ENCODE measurements at regions not wholly inside any gene's neighbourhood (a gene's known extent, or its start where the extent isn't known, plus 50 kb on each side); places are given as distances from the start of the nearest gene placed in this dataset.

GRCh38 chr6:113357041-113357440, 500.1 kb upstream of the MARCKS start:
- TF ChIP-seq CTCF (IDR thresholded peaks at IDR 0.05; ENCODE audit: low read depth, low read length, missing input control) = no peak
- no peak for TF ChIP-seq TAF1 (conservative IDR thresholded peaks at IDR 0.05)
- no peak for TF ChIP-seq REST (IDR thresholded peaks at IDR 0.05)
- TF ChIP-seq ATF3 (IDR thresholded peaks at IDR 0.05) = no peak
- TF ChIP-seq YY1 (IDR thresholded peaks at IDR 0.05) = no peak
- no peak for TF ChIP-seq MAX (IDR thresholded peaks at IDR 0.05)
